GM12873 (cell line): ENCODE measurements at regions not wholly inside any gene's neighbourhood (a gene's known extent, or its start where the extent isn't known, plus 50 kb on each side); places are given as distances from the start of the nearest gene placed in this dataset.

ENCODE experiments used
- TF ChIP-seq, protein P1 (sequence below): IDR thresholded peaks from 2 replicates; pipeline ENCODE4 v1.5.1; 2012; ENCODE audit warnings: low read depth, mild to moderate bottlenecking, moderate library complexity, low read length, control low read depth; ENCODE audit not compliant: insufficient read depth; ENCODE audit errors: missing control alignments

DNA sequence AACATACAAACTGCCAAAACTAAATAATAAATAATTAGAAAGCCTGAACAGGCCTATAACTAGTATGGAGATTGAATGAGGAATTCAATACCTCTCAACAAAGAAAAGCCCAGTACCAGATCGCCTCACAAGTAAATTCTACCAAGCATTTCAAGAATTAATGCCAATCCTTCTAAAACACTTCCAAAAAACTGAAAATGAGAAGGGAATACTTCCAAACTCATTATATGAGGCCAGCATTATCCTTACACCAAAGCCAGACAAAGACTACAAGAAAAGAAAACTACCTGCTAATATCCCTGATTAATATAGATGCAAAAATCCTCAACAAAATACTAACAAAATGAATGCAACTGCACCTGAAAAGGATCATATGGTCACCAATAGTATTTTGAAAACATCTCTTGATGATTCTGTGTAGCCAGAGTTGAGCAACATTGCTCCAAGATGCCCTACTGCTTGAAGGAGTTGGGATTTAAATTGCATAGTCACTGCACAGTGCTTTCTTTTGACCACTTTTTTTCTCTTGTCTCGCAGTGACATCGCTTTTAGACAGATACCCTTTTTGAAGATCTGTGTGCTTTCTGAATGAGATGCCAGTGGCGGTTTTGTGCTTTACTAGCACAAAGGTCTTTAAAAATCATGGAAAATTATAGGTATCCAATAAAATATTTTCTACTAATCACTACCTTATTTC, 487.2 kb upstream of the RASGRP1 start:
- TF ChIP-seq, protein P1, sequence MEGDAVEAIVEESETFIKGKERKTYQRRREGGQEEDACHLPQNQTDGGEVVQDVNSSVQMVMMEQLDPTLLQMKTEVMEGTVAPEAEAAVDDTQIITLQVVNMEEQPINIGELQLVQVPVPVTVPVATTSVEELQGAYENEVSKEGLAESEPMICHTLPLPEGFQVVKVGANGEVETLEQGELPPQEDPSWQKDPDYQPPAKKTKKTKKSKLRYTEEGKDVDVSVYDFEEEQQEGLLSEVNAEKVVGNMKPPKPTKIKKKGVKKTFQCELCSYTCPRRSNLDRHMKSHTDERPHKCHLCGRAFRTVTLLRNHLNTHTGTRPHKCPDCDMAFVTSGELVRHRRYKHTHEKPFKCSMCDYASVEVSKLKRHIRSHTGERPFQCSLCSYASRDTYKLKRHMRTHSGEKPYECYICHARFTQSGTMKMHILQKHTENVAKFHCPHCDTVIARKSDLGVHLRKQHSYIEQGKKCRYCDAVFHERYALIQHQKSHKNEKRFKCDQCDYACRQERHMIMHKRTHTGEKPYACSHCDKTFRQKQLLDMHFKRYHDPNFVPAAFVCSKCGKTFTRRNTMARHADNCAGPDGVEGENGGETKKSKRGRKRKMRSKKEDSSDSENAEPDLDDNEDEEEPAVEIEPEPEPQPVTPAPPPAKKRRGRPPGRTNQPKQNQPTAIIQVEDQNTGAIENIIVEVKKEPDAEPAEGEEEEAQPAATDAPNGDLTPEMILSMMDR, result no peak

DNA sequence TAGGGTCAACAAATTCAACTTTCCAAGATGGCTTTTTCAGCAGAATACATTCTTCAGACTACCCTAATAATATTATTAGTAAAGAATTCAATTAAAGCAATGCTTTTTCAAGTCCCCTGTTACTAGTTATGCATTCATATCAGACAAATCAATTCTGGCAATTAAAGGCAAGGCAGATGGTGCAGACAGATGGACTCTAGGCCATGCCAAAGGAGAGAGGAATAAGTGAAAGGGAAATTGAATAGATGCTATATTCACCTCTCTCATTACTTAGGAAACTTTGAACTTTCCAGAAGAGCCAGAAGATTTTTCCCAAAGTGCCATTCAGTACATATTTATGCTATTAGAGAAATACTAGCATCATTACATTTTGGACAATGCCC, 487.7 kb upstream of the RASGRP1 start:
- TF ChIP-seq, protein P1, result no peak

DNA sequence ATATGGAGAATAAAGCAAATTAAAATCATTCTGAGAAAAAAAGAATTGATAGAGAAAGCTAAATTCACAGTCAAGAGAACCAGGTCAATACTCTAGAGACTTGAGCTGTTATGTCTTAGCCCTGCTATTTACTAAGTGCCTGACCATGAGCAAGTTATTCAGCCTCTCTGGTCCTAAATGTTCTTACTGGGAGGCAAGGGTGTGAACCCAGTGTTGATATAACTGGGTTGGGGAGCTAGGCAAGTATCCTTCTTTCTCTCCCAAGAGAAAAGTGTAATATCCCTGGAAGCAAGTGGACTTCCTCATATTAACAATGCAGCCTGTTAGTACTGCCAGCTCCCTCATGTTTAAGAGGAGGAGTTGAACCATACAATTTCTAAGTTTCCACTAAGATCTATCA, 488.9 kb upstream of the RASGRP1 start:
- TF ChIP-seq, protein P1, result no peak

DNA sequence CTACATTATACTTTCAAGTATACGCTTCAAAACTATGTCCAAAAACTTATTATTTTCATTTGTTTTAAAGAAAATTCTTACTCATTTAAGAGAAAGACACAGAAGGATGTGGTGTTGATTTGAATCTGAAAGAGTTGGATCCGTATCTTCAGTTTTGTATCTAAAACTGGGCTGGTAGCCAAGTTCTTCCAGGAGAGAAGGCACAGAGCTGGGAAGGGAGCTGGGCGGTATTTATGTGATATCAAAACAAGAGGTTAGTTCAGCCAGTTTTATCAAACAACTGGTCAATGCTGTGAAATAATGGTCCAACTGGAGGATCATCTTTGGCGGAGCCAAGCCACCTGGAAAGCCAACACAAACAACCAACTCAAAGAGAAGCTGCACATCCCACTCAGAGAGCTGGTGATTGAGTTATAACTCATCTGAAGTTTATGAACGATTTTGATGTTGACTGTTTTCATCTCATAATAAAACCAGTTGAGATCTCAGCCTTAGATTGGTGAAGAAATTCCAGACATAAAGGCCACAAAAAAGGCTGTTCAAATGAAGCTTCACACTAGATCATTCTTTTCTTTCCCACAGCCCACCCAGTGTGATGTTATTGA, 489.6 kb upstream of the RASGRP1 start:
- TF ChIP-seq, protein P1, result no peak

DNA sequence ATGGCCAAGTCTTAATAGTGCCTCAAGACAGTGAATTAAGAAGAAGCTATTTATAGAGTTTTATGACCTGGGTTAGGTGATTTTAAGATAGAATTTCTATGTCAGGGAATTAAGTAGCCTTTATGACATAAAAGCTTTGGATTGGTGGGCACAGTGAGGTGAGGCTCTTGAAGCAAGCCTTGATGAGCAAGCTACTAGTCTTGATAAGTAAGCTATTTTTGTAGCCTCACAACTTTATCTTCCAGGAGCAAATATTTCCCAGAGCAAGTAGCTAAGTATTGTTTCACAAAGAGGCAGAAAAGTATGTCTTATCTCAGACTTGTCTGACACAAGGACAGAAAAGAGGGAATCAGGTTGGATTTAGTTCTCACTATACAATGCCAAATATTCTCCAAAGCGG, 491.7 kb upstream of the RASGRP1 start:
- TF ChIP-seq, protein P1, result no peak

DNA sequence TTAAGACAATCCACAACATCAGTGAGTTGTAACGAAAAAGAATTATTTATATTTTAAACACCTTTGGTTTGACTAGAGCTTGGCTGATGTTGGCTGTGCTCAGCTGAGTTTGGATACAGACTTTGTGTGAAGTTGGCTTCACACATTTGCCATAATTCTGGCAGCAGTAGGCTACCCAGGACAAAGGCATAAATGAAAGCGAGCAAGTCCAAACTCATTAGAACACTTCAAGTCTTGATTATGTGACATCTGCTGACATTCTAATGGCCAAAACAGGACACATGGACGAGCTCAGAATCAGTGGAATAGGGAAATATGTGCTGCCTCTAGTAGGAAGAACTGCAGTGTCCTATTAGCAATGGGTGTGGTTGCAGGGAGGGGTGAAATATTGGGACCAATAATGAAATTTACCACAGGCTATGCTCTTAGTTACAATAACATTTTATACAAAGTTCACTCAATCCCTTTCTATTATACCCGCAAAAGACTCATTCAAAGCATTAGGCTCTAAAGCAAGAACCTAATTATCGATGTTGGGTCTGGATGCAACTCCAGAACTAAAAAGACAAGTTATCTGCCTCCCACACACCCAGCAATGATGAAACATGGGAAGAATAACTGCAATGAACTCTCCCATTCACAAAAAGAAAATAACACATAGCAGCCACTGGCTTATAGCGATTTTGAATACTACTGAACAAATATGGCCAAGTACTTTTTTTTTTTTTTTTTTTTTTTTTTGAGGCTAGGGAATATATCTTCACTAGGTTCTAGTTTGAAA, 493.9 kb upstream of the RASGRP1 start:
- TF ChIP-seq, protein P1, result no peak

DNA sequence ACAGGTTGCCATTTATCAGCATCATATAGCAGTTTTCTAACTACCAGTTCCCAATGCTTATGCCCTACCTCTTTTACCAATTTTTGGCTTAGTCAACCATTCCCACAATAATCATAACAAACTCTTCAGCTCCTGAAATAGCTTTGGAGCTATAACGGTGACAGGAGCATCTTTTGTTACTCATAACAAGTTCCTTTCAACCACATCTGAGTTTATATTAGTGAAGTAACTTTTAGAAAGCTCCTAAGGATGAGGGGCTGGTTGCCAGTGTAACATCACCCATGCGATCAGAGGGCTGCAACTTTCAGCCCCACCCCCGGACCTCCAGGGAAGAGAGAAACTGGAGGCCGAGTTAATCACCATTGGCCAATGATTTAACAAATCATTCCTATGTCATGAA, 495.3 kb upstream of the RASGRP1 start:
- TF ChIP-seq, protein P1, result no peak
